ENCODE measurements at regions not wholly inside any gene's neighbourhood (a gene's known extent, or its start where the extent isn't known, plus 50 kb on each side); places are given as distances from the start of the nearest gene placed in this dataset.

- in situ Hi-C loops (cut with HindIII; ENCODE audit: low sequenced_read_pairs): no loop called here
These were observed 267.4 kb upstream of the ATP11B start for GRCh38 chr3:182525766-182526374.

- in situ Hi-C loops (cut with HindIII; ENCODE audit: low sequenced_read_pairs): no loop called here
These were observed 265.6 kb upstream of the ATP11B start for GRCh38 chr3:182527745-182528144.

GRCh38 chr3:182530316-182530715 lies 263.0 kb upstream of the ATP11B start:
- in situ Hi-C loops (cut with HindIII; ENCODE audit: low sequenced_read_pairs): no loop called here

GRCh38 chr3:182533394-182533793 lies 259.9 kb upstream of the ATP11B start:
- in situ Hi-C loops (cut with HindIII; ENCODE audit: low sequenced_read_pairs): no loop called here

- in situ Hi-C loops (cut with HindIII; ENCODE audit: low sequenced_read_pairs): no loop called here
These were observed 248.8 kb upstream of the ATP11B start for GRCh38 chr3:182544542-182544941.

GRCh38 chr3:182562274-182562673 lies 231.0 kb upstream of the ATP11B start:
- in situ Hi-C loops (cut with HindIII; ENCODE audit: low sequenced_read_pairs): no loop called here

GRCh38 chr3:182565916-182566796 lies 227.1 kb upstream of the ATP11B start:
- in situ Hi-C loops (cut with HindIII; ENCODE audit: low sequenced_read_pairs): no loop called here

GRCh38 chr3:182567700-182568099 lies 225.6 kb upstream of the ATP11B start:
- in situ Hi-C loops (cut with HindIII; ENCODE audit: low sequenced_read_pairs): no loop called here

- in situ Hi-C loops (cut with HindIII; ENCODE audit: low sequenced_read_pairs): no loop called here
These were observed 225.0 kb upstream of the ATP11B start for GRCh38 chr3:182568261-182568660.

GRCh38 chr3:182568876-182569275 lies 224.4 kb upstream of the ATP11B start:
- in situ Hi-C loops (cut with HindIII; ENCODE audit: low sequenced_read_pairs): no loop called here

- in situ Hi-C loops (cut with HindIII; ENCODE audit: low sequenced_read_pairs): no loop called here
These were observed 222.2 kb upstream of the ATP11B start for GRCh38 chr3:182570946-182571594.

- in situ Hi-C loops (cut with HindIII; ENCODE audit: low sequenced_read_pairs): no loop called here
These were observed 217.4 kb upstream of the ATP11B start for GRCh38 chr3:182575941-182576340.

GRCh38 chr3:182583545-182583944 lies 209.8 kb upstream of the ATP11B start:
- in situ Hi-C loops (cut with HindIII; ENCODE audit: low sequenced_read_pairs): no loop called here

GRCh38 chr3:182585532-182586150 lies 207.7 kb upstream of the ATP11B start:
- in situ Hi-C loops (cut with HindIII; ENCODE audit: low sequenced_read_pairs): no loop called here

GRCh38 chr3:182592747-182593146 lies 200.6 kb upstream of the ATP11B start:
- in situ Hi-C loops (cut with HindIII; ENCODE audit: low sequenced_read_pairs): no loop called here

- in situ Hi-C loops (cut with HindIII; ENCODE audit: low sequenced_read_pairs): no loop called here
These were observed 196.5 kb upstream of the ATP11B start for GRCh38 chr3:182596676-182597410.

- in situ Hi-C loops (cut with HindIII; ENCODE audit: low sequenced_read_pairs): no loop called here
These were observed 195.7 kb upstream of the ATP11B start for GRCh38 chr3:182597621-182598041.

- in situ Hi-C loops (cut with HindIII; ENCODE audit: low sequenced_read_pairs): no loop called here
These were observed 191.7 kb upstream of the ATP11B start for GRCh38 chr3:182601597-182601996.

- in situ Hi-C loops (cut with HindIII; ENCODE audit: low sequenced_read_pairs): no loop called here
These were observed 189.8 kb upstream of the ATP11B start for GRCh38 chr3:182603501-182603900.

- in situ Hi-C loops (cut with HindIII; ENCODE audit: low sequenced_read_pairs): no loop called here
These were observed 187.3 kb upstream of the ATP11B start for GRCh38 chr3:182605882-182606611.

All from endothelial cell of hepatic sinusoid (primary cell).